ENCODE measurements at regions not wholly inside any gene's neighbourhood (a gene's known extent, or its start where the extent isn't known, plus 50 kb on each side); places are given as distances from the start of the nearest gene placed in this dataset.

DNA sequence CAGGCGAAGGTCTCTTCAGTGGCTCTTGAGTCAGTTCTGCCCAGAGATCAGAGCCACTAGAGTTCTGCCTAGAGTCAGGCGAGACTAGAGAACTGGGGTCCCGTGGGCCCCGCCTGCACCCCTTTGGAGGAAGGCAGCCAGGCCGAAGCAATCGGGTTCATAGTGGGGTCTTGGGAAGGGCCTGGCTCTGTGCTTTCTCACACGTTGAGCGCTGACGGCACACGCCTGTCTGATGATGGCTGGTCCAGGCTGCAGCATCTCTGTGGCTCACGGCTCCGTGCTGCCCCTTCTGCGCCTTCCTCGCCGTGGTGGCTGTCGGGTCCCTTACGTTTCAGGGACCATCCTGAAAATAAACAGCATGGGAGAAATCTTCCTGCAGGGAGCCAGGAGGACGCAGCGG lies 78.3 kb upstream of the RNU6ATAC start:
- TF ChIP-seq, protein P1, sequence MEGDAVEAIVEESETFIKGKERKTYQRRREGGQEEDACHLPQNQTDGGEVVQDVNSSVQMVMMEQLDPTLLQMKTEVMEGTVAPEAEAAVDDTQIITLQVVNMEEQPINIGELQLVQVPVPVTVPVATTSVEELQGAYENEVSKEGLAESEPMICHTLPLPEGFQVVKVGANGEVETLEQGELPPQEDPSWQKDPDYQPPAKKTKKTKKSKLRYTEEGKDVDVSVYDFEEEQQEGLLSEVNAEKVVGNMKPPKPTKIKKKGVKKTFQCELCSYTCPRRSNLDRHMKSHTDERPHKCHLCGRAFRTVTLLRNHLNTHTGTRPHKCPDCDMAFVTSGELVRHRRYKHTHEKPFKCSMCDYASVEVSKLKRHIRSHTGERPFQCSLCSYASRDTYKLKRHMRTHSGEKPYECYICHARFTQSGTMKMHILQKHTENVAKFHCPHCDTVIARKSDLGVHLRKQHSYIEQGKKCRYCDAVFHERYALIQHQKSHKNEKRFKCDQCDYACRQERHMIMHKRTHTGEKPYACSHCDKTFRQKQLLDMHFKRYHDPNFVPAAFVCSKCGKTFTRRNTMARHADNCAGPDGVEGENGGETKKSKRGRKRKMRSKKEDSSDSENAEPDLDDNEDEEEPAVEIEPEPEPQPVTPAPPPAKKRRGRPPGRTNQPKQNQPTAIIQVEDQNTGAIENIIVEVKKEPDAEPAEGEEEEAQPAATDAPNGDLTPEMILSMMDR (IDR thresholded peaks at IDR 0.05; ENCODE audit: insufficient read depth, low read length), result no peak
- H3K4me3 ChIP-seq (ENCODE audit: low read depth, low read length), result no peak overlapping the region
- no peak for DNase-seq (ENCODE audit: low read depth)

DNA sequence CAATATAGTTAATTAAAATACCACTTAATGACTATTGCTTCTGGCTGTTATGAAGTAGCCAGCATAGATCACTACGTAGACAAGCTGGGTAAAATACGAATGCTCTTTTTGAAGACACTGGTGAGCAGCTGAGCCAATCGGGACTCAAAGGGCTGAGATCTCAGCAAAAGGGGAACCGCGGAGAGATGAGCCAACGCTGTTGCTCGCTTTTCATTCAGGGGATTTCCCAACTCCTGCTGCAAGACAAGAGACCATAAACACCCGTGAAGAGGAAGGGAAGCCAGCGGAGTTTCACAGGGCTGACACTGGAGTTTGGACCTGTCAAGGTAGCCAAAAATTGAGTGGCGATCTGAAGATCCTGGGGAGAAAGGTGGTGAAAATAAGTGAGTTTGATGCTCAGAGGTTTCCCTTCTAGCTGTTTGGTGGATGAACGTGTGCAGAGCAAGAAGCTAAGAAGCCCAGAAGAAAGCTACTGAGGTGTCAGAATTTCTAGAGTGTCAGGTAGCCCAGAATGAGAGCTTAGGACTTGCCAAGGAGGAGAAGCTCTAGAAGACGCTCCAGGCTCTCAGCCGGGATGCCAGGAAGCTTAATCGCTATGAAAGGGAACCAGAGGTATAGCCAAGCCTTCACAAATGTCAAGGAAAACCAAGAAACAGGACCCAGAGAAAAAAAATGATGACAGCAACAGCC lies 79.6 kb upstream of the RNU6ATAC start:
- DNase-seq (ENCODE audit: low read depth), result no peak
- TF ChIP-seq, protein P1 (IDR thresholded peaks at IDR 0.05; ENCODE audit: insufficient read depth, low read length), result no peak
- H3K4me3 ChIP-seq (ENCODE audit: low read depth, low read length), result no peak overlapping the region

DNA sequence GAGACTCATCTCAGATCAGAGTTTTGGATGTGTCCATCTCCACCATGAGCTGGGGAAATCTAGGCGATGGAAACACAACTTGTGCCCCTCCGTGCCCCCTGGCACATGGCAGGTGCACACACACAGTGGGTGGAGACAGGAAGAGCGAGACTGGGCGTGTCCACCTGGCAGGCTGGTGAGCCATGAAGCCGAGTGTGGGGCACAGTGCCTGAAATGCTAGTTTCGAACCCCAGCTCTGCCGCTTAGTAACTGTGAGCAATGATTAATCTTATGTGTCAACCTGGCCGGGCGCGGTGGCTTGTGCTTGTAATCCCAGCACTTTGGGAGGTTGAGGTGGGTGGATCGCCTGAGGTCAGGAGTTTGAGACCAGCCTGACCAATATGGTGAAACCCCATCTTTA lies 80.8 kb upstream of the RNU6ATAC start:
- H3K4me3 ChIP-seq (ENCODE audit: low read depth, low read length), result no peak overlapping the region
- TF ChIP-seq, protein P1 (IDR thresholded peaks at IDR 0.05; ENCODE audit: insufficient read depth, low read length), result no peak
- no peak for DNase-seq (ENCODE audit: low read depth)

DNA sequence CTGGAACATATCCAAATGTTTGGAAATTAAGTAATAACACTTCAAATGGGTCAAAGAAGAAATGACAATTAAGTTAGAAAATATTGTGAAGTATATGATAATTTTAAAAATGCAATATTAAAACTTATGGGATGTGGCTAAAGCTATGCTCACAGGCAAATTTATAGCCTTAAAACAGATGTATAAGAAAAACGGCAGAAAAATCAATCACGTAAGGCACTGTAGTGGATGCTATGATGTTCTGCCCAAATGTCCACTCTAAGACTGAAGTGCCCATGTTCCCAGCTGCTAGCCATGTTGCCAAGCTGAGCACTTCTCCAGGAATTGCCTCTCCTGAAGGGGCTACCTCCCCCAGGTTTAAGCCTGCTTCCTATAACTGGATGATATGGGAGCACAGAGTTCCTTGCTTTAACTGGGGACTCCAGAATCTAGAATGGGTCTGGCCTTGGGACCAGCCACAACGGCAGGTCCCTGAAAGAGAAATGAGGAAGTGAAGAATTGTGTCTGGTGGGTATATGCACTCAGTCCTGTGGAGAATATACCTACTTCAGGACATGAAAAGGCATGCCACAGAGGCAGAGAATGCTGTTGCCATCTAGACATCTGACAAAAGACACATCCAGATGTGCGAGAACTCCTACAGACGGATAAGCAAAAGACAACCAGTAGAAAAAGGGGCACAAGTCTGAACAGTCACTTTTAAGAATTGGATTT lies 78.2 kb upstream of the RXRA start:
- DNase-seq (ENCODE audit: low read depth), result no peak
- no peak overlapping the region for H3K4me3 ChIP-seq (ENCODE audit: low read depth, low read length)
- TF ChIP-seq, protein P1 (IDR thresholded peaks at IDR 0.05; ENCODE audit: insufficient read depth, low read length), result no peak

DNA sequence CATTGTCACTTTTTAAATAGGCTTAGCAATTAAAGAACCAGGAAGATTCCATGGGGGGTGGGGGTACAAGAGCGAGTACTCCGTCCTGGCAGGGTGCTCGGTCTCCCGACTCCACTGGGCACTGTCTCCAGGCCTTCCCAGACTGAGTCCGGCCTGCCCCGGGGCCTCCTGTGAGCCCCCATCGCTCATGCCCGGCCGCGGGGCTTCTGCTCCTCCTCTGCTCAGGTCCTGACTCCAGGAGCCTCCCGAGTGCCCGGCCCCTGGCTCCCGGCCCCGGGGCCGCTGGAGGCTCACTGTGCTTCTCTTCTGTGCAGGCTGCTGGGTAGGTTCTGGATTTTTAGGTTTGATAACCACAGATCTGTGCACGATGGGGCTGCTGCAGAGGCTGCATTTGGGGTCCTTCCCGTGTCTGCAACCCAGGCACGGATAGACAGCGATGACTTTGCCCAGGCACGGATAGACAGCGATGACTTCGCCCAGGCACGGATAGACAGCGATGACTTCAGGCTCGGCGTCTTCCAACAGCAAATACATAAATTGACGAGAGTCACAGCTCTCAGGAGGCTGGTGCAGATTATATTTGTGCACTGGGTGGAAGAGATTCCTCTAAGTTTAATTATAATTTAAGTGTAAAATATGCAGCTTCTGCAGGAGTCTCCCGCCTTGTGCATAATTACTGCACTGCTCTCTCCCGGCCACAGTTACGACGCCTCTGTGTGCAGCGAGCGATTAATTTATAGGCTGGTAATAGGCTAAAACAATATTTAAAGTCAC lies 74.8 kb upstream of the RXRA start:
- no peak overlapping the region for H3K4me3 ChIP-seq (ENCODE audit: low read depth, low read length)
- DNase-seq (ENCODE audit: low read depth), result no peak
- TF ChIP-seq, protein P1 (IDR thresholded peaks at IDR 0.05; ENCODE audit: insufficient read depth, low read length), result no peak

DNA sequence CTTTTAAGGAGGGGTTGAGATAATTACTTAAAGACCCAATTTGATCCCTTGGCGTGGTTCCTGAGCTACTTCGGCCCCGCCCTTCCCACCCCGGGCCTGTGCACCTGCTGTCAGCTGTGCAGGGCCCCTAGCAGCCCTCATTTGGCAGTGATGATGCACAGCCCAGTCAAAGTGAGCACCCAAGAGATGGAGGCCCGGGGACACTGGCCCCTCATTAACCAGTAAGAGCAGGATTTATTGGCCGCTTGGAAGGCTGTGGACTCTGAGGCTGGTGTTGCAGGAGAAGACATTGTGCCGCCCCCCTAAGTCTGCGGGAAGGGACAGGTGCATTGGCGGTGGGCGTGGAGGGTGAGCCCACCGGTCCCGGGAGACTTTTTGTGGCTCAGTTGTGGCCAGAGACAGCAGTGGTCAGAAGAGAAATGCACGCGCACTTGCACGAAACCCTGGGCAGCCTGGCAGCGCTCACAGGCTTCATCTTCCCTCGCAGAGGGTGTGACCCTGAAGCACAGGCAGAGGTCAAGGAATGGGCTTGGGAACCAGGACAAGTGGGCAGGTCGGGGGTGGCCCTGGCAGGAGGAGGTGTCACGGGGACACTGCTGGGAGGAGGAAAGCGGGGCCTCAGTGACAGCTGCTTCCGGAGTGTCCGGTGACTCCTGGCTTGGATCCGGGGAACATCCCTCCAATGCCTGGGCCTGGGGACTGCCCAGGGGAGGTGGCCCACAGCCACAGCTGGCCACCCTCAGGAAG lies 74.0 kb upstream of the RXRA start:
- H3K4me3 ChIP-seq (ENCODE audit: low read depth, low read length), result no peak overlapping the region
- no peak for DNase-seq (ENCODE audit: low read depth)
- TF ChIP-seq, protein P1 (IDR thresholded peaks at IDR 0.05; ENCODE audit: insufficient read depth, low read length), result no peak
